ENCODE measurements at regions not wholly inside any gene's neighbourhood (a gene's known extent, or its start where the extent isn't known, plus 50 kb on each side); places are given as distances from the start of the nearest gene placed in this dataset.

DNA sequence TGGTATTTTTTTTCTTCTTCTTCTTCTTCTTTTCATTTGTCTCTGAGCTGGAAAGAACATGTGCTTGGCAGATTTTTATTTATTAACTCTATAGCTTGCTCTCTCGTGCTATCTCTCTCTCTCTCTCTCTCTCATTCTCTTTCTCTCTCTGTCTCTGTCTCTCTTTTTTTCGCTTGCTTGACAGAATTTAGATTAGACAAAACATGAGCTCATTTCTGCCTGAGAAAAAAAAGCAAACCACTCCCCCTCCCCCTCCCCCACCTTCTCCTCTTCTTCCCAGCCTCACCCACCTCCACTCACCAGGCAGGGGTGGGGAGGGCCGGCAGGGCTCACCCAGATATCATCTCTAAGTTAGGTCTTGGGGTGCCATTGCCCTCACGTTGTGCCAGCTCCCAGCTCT lies 81.5 kb downstream of the PJA1 start:
- ATAC-seq (ENCODE audit: low read depth) (no peak), DNase-seq (no peak)
- Mint-ChIP-seq H3K27me3 (no peaks in the 10 kb centered on the region), H3K36me3 (ENCODE audit: low read depth) (no peaks in the 10 kb centered on the region), H3K27ac (no peak overlapping the region), H3K4me3 (no peak overlapping the region), H3K9me3 (no peaks in the 10 kb centered on the region), H3K4me1 (no peaks in the 10 kb centered on the region)
- intact Hi-C loops (cut with micrococcal nuclease) = no loop called here
- TF ChIP-seq, protein P1, sequence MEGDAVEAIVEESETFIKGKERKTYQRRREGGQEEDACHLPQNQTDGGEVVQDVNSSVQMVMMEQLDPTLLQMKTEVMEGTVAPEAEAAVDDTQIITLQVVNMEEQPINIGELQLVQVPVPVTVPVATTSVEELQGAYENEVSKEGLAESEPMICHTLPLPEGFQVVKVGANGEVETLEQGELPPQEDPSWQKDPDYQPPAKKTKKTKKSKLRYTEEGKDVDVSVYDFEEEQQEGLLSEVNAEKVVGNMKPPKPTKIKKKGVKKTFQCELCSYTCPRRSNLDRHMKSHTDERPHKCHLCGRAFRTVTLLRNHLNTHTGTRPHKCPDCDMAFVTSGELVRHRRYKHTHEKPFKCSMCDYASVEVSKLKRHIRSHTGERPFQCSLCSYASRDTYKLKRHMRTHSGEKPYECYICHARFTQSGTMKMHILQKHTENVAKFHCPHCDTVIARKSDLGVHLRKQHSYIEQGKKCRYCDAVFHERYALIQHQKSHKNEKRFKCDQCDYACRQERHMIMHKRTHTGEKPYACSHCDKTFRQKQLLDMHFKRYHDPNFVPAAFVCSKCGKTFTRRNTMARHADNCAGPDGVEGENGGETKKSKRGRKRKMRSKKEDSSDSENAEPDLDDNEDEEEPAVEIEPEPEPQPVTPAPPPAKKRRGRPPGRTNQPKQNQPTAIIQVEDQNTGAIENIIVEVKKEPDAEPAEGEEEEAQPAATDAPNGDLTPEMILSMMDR (IDR thresholded peaks at IDR 0.05) = no peak
- ChIA-PET CTCF (no interaction called here), POLR2A (no interaction called here)

DNA sequence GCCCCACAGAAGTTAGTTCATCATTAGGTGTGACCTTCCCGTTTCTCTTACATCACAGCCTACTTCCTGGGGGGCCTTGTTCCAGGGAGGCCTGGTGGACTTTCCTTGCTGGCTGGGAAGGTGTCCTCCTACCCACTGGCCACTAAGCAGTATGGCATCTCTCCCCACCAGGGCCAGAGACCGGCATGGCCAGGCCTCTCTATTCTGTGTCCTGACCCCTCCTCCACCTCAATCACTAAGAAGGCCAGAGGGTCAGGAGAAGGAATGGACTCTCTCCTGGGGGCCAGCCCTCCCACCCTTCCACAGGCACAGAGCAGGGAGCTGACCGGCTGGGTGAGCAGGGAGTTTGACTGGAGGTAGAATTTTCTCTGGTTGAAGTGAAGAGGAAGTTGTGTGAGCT lies 81.9 kb downstream of the PJA1 start:
- no peaks in the 10 kb centered on the region for H3K27me3 Mint-ChIP-seq
- no peaks in the 10 kb centered on the region for H3K4me1 Mint-ChIP-seq
- no peak overlapping the region for H3K27ac Mint-ChIP-seq
- H3K36me3 Mint-ChIP-seq (ENCODE audit: low read depth) = no peaks in the 10 kb centered on the region
- no peak overlapping the region for H3K4me3 Mint-ChIP-seq
- DNase-seq (no peak), ATAC-seq (ENCODE audit: low read depth) (no peak)
- TF ChIP-seq, protein P1 (IDR thresholded peaks at IDR 0.05) = no peak
- intact Hi-C loops (cut with micrococcal nuclease) = no loop called here
- POLR2A ChIA-PET = no interaction called here
- no peaks in the 10 kb centered on the region for H3K9me3 Mint-ChIP-seq
- CTCF ChIA-PET = no interaction called here

DNA sequence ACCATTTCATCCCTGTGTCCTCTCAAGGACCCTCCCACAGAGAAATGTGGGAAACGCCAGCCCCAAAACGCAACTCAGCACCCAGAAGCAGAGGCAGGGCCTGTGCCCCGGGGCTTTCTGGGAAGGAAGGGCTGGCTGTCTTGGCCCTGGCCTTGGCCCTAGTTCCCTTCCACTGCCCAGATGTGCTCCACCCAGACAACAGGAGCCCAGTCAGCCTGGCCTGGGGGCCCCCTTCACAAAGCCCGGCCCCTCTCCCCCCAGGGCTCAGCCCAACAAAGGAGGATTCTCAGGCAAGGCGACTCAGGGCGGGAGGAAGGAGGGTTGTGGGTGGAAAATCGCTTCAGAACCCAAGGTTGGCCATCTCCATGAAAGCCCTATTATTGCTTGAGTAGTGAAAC lies 82.5 kb downstream of the PJA1 start:
- CTCF ChIA-PET = no interaction called here
- DNase-seq = no peak
- H3K9me3 Mint-ChIP-seq = no peaks in the 10 kb centered on the region

DNA sequence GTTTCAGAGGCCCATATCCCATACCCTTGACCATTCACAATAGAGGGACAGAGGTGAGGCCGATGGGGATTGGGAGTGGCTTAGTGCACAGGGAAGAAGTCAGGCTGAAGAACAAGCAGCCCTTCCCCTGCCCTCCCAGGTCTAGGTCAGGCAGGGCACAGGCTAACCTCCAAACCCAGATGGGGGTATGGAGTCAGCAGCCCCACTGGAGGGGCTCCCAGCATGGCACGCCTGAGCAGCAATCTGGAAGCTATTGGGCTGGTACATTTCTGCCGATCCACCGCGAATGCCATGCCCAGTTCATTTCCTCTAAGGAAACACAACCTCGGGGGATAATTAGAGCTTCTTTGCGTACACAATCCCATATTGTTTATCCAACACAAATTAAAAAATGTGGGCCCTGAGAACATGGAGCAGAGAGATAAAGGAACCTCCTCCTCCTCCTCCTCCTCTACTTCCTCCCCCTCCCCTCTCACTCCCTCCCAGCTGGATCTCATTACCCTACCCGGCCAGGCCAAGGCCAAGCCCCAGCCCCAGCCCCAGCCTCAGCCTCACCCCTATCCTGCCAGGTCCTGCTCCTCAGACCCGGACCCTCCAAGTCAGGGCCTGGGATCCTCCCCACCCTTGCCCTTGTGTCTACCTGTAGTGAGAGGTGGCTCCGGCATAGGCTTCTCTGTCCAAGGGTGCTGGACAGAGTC lies 83.0 kb downstream of the PJA1 start:
- H3K36me3 Mint-ChIP-seq (ENCODE audit: low read depth) = no peaks in the 10 kb centered on the region
- H3K27me3 Mint-ChIP-seq = no peaks in the 10 kb centered on the region
- ATAC-seq (ENCODE audit: low read depth) (no peak), DNase-seq (no peak)
- intact Hi-C loops (cut with micrococcal nuclease) = no loop called here
- H3K9me3 Mint-ChIP-seq = no peaks in the 10 kb centered on the region
- no peak overlapping the region for H3K4me3 Mint-ChIP-seq
- H3K4me1 Mint-ChIP-seq = no peaks in the 10 kb centered on the region
- TF ChIP-seq, protein P1 (IDR thresholded peaks at IDR 0.05) = no peak
- no peak overlapping the region for H3K27ac Mint-ChIP-seq
- POLR2A ChIA-PET = no interaction called here
- CTCF ChIA-PET = no interaction called here

More for the DNA sequence above, 82.5 kb downstream of the PJA1 start:
- Mint-ChIP-seq H3K4me1 (no peaks in the 10 kb centered on the region), H3K36me3 (ENCODE audit: low read depth) (no peaks in the 10 kb centered on the region), H3K27me3 (no peaks in the 10 kb centered on the region), H3K27ac (no peak overlapping the region), H3K4me3 (no peak overlapping the region)
- POLR2A ChIA-PET = no interaction called here
- intact Hi-C loops (cut with micrococcal nuclease) = no loop called here
- ATAC-seq (ENCODE audit: low read depth) = no peak
- TF ChIP-seq, protein P1 (IDR thresholded peaks at IDR 0.05) = no peak

DNA sequence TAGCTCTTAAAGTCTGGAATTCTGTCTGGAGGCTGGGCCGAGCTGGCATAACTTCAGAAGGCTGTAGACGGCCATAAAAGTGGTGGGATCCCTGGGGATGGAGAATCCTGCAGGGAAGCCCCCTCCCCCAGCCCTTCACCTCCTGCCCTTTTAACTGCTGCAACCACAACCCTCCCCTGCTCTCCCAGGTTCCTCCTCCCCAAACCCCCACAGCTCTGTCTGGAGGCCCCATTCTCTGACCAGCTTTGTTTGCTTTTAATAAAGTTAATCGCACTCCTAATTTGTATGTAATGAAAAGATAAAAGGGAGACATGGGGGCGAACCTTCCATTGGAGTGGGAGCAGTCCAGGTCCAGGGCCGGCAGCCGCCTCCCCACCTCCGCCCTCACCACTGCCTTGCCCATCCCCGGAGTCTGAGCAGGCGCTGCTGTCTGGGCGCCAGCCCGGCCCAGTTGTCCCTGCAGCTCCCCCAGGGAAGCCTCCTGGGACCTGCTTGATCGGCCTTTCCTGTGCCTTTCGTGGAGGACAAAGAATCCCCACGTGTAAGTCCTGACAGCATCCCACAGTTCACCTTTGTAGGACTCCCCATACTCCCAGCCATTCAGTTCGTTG lies 84.3 kb downstream of the PJA1 start:
- POLR2A ChIA-PET = no interaction called here
- no peak for ATAC-seq (ENCODE audit: low read depth)
- Mint-ChIP-seq H3K36me3 (ENCODE audit: low read depth) (no peaks in the 10 kb centered on the region), H3K4me3 (no peak overlapping the region), H3K27me3 (no peaks in the 10 kb centered on the region), H3K4me1 (no peaks in the 10 kb centered on the region), H3K9me3 (no peaks in the 10 kb centered on the region), H3K27ac (no peak overlapping the region)
- intact Hi-C loops (cut with micrococcal nuclease) = no loop called here
- TF ChIP-seq, protein P1 (IDR thresholded peaks at IDR 0.05) = no peak
- CTCF ChIA-PET = no interaction called here
- no peak for DNase-seq

Measured in activated B cell treated with CpG ODN at 0.5 μM for 24 hours (primary cell).